B cell (primary cell): ENCODE measurements at regions not wholly inside any gene's neighbourhood (a gene's known extent, or its start where the extent isn't known, plus 50 kb on each side); places are given as distances from the start of the nearest gene placed in this dataset.

ENCODE experiments used
- ATAC-seq: fragments of 200-7000 bp; cut with Tn5 transposase; one replicate; pipeline ENCODE4 v1.10.0; 2021; ENCODE audit warnings: low read depth, mild to moderate bottlenecking, moderate number of reproducible peaks, moderate library complexity
- CTCF ChIA-PET: fragments of 350-600 bp; sonication (Branson Sonifier 250); formaldehyde crosslinking; loops from one replicate; lab custom pipeline; 2021; ENCODE audit warnings: antibody characterized with exemption, inconsistent platforms; lab: Charles Lee
- POLR2A ChIA-PET: fragments of 350-600 bp; sonication (Branson Sonifier 250); formaldehyde crosslinking; loops from one replicate; lab custom pipeline; 2021; ENCODE audit warnings: antibody characterized with exemption; lab: Charles Lee
- DNase-seq: peaks from one replicate; pipeline ENCODE4 v3.0.0; 2013
- H2AFZ ChIP-seq: 2 replicates; pipeline ENCODE4 v1.6.1; 2012; ENCODE audit warnings: mild to moderate bottlenecking, low read depth, low read length; ENCODE audit not compliant: insufficient read depth, poor library complexity, severe bottlenecking
- H3K27ac ChIP-seq, 2 donors: 1 replicate in 1 of 2; 2 replicates in 1 of 2; pipeline ENCODE4 v1.5.1; 2012 to 2013; ENCODE audit warnings: low read length in 2 of 2, mild to moderate bottlenecking in 2 of 2, moderate library complexity in 1 of 2
- H3K27me3 ChIP-seq, 4 experiments: fragments of 200-600 bp in 1 of 4; sonication (generic) in 1 of 4; replicated peaks in 1 of 4; 1 replicate in 2 of 4; 2 replicates in 2 of 4; pipeline versions ENCODE4 v1.6.1 to v1.7.0; 2013 to 2016; ENCODE audit warnings: low read length in 3 of 4, mild to moderate bottlenecking in 2 of 4, mixed read lengths in 1 of 4, moderate library complexity in 1 of 4; ENCODE audit not compliant: insufficient read depth in 4 of 4, control insufficient read depth in 3 of 4; ENCODE audit errors: control extremely low read depth in 1 of 4
- H3K36me3 ChIP-seq, 2 experiments: replicated peaks in 1 of 2; 1 replicate in 1 of 2; 2 replicates in 1 of 2; pipeline versions ENCODE4 v1.6.1 to v1.7.1; 2013; ENCODE audit warnings: low read length in 1 of 2; ENCODE audit not compliant: insufficient read depth in 2 of 2, control insufficient read depth in 1 of 2; ENCODE audit errors: control extremely low read depth in 1 of 2, extremely low read depth in 1 of 2
- H3K4me1 ChIP-seq, 2 donors: fragments of 200-600 bp in 1 of 2; sonication (generic) in 1 of 2; 1 replicate in 1 of 2; 2 replicates in 1 of 2; pipeline versions ENCODE4 v1.5.1 to v1.6.1; 2013 to 2017; ENCODE audit warnings: low read length in 2 of 2; ENCODE audit not compliant: control insufficient read depth in 2 of 2, insufficient read depth in 2 of 2
- H3K4me2 ChIP-seq: replicated peaks from 2 replicates; pipeline ENCODE3; 2012; ENCODE audit warnings: mild to moderate bottlenecking, low read depth, low read length; ENCODE audit not compliant: poor library complexity, severe bottlenecking
- H3K4me3 ChIP-seq, 5 experiments: fragments of 200-600 bp in 1 of 5; sonication (generic) in 1 of 5; 1 replicate in 3 of 5; 2 replicates in 2 of 5; pipeline versions ENCODE4 v1.5.1 to v1.7.0; 2011 to 2016; ENCODE audit warnings: low read length in 4 of 5, mild to moderate bottlenecking in 4 of 5, low read depth in 2 of 5, control low read depth in 1 of 5, moderate library complexity in 1 of 5; ENCODE audit not compliant: insufficient read depth in 1 of 5; ENCODE audit errors: control extremely low read depth in 1 of 5, extremely low read depth in 1 of 5
- H3K79me2 ChIP-seq: fragments of 200-600 bp; sonication (generic); one replicate; pipeline ENCODE4 v1.6.0; 2016; ENCODE audit warnings: low read length; ENCODE audit not compliant: control insufficient read depth, insufficient read depth
- H3K9ac ChIP-seq: fragments of 200-600 bp; sonication (generic); 2 replicates; pipeline ENCODE4 v1.6.1; 2017; ENCODE audit warnings: mild to moderate bottlenecking, low read length, moderate library complexity
- H3K9me3 ChIP-seq, 3 donors: one replicate each; pipeline versions ENCODE4 v1.6.1 to v1.7.1; 2013; ENCODE audit warnings: low read length in 2 of 3; ENCODE audit not compliant: control insufficient read depth in 2 of 3, insufficient read depth in 1 of 3; ENCODE audit errors: control extremely low read depth in 1 of 3
- H4K20me1 ChIP-seq: 2 replicates; pipeline ENCODE4 v1.6.0; 2012; ENCODE audit warnings: mild to moderate bottlenecking, low read length; ENCODE audit not compliant: insufficient read depth, control insufficient read depth, poor library complexity, severe bottlenecking
- H3K27ac Mint-ChIP-seq: one replicate; pipeline ENCODE4 v1.8.0; 2021; ENCODE audit warnings: mixed read lengths
- H3K27me3 Mint-ChIP-seq: one replicate; pipeline ENCODE4 v1.8.0; 2021; ENCODE audit warnings: mixed read lengths
- H3K4me1 Mint-ChIP-seq: one replicate; pipeline ENCODE4 v1.8.0; 2021; ENCODE audit warnings: mixed read lengths
- H3K4me3 Mint-ChIP-seq: one replicate; pipeline ENCODE4 v1.8.0; 2021; ENCODE audit warnings: mixed read lengths
- H3K9me3 Mint-ChIP-seq: one replicate; pipeline ENCODE4 v1.8.0; 2022; ENCODE audit warnings: mixed read lengths; ENCODE audit not compliant: insufficient read depth
- CTCF ChIP-seq: fragments of 200-600 bp; IDR thresholded peaks from one replicate; pipeline ENCODE4 v1.8.0; 2022; ENCODE audit warnings: antibody characterized with exemption, mild to moderate bottlenecking
- EZH2 ChIP-seq: IDR thresholded peaks from 2 replicates; pipeline ENCODE4 v1.6.1; 2012; ENCODE audit warnings: borderline replicate concordance, low read depth, mild to moderate bottlenecking, moderate library complexity, low read length; ENCODE audit not compliant: insufficient read depth, poor library complexity, severe bottlenecking
- WGBS: methylation state at CpG from one replicate; pipeline ENCODE4 v1.1.5; 2013; ENCODE audit warnings: missing lambda C conversion rate; ENCODE audit not compliant: insufficient coverage; 5-methylcytosine and 5-hydroxymethylcytosine counted together
- intact Hi-C: fragments of 100-400 bp; cut with micrococcal nuclease; formaldehyde crosslinking; loops from one replicate; pipeline ENCODE4 v1.10.0; 2022

GRCh38 chr1:189764391-189765320 lies 713.0 kb downstream of the BRINP3 start:
- 13% methylated on average over 1 of the region's 2 CpGs for WGBS
- intact Hi-C loops, result no loop called here
- CTCF ChIA-PET, result interaction anchor here (0.5 kb wide), 1 partner anchor 84 kb away, joined by 4 read pairs; no protein-coding TSS in a partner anchor

More at GRCh38 chr1:189764391-189765320, 713.0 kb downstream of the BRINP3 start:
- Mint-ChIP-seq H3K9me3 (no peaks in the 10 kb centered on the region), H3K27ac (no peak overlapping the region), H3K27me3 (no peaks in the 10 kb centered on the region), H3K4me3 (no peak overlapping the region), H3K4me1 (no peaks in the 10 kb centered on the region)
- H3K4me2 ChIP-seq, result no peak overlapping the region
- no peak overlapping the region for H3K27ac ChIP-seq
- no peaks in the 10 kb centered on the region for H3K36me3 ChIP-seq
- POLR2A ChIA-PET, result no interaction called here
- H3K27me3 ChIP-seq, result no peaks in the 10 kb centered on the region
- H3K4me1 ChIP-seq, result no peaks in the 10 kb centered on the region
- DNase-seq (no peak), ATAC-seq (no peak)
- H3K9ac ChIP-seq, result no peak overlapping the region
- no peaks in the 10 kb centered on the region for H3K79me2 ChIP-seq
- no peaks in the 10 kb centered on the region for H4K20me1 ChIP-seq
- no peak for TF ChIP-seq EZH2
- TF ChIP-seq CTCF, result no peak
- H2AFZ ChIP-seq, result no peak overlapping the region
- no peak overlapping the region for H3K4me3 ChIP-seq
- H3K9me3 ChIP-seq, result peaks cover 0 to 7% (median 0%) of the 10 kb centered on the region in 3 donors
